Psoas muscle (tissue), 7 donors: ENCODE measurements at regions not wholly inside any gene's neighbourhood (a gene's known extent, or its start where the extent isn't known, plus 50 kb on each side); places are given as distances from the start of the nearest gene placed in this dataset.

ENCODE experiments used
- ATAC-seq, 4 donors: fragments of 200-7000 bp; cut with Tn5 transposase; one replicate each; pipeline ENCODE4 v1.9.1; 2020; ENCODE audit warnings: moderate library complexity in 3 of 4, mild to moderate bottlenecking in 2 of 4
- DNase-seq, 2 donors: peaks; one replicate each; pipeline ENCODE4 v3.0.0-alpha.2; 2020
- H3K27ac ChIP-seq: fragments of 200-600 bp; one replicate; pipeline ENCODE4 v1.8.0; 2022
- H3K27me3 ChIP-seq, 3 donors: fragments of 200-600 bp in 1 of 3; one replicate each; pipeline versions ENCODE4 v1.6.1 to v1.8.0; 2013 to 2022; ENCODE audit warnings: low read length in 2 of 3, mild to moderate bottlenecking in 2 of 3, moderate library complexity in 1 of 3; ENCODE audit not compliant: insufficient read depth in 3 of 3
- H3K36me3 ChIP-seq, 2 donors: fragments of 200-600 bp in 1 of 2; one replicate each; pipeline versions ENCODE4 v1.6.1 to v1.8.0; 2013 to 2022; ENCODE audit warnings: low read depth in 1 of 2, mild to moderate bottlenecking in 1 of 2, moderate library complexity in 1 of 2; ENCODE audit not compliant: insufficient read depth in 1 of 2
- H3K4me1 ChIP-seq: fragments of 200-600 bp; one replicate; pipeline ENCODE4 v1.8.0; 2022
- H3K4me3 ChIP-seq: fragments of 200-600 bp; one replicate; pipeline ENCODE4 v1.8.0; 2022; ENCODE audit warnings: mild to moderate bottlenecking
- H3K9me3 ChIP-seq: fragments of 200-600 bp; one replicate; pipeline ENCODE4 v1.8.0; 2022
- CTCF ChIP-seq: fragments of 200-600 bp; IDR thresholded peaks from one replicate; pipeline ENCODE4 v1.8.0; 2022; ENCODE audit warnings: antibody characterized with exemption
- WGBS, 3 donors: extraction: QIAGEN DNeasy Blood & Tissue Kit; methylation state at CpG; one replicate each; pipeline versions ENCODE4 v1.1.6 to v1.1.7; 2013; 5-methylcytosine and 5-hydroxymethylcytosine counted together
- intact Hi-C, 2 donors: fragments of 100-400 bp; cut with DNase I; formaldehyde crosslinking; loops; one replicate each; pipeline versions ENCODE4 v1.11.0 to v1.14.2; 2022
- donor health status: healthy with polysubstance abuse.
- donor health status: DM: no; HTN: no; CAD: no; lungs with moderate emphysema.
- donor health status: Bipolar disorder and iron deficiency.
- donor health status: healthy.
- donor health status: DM: yes; HTN: yes; CAD: no.
- donor health status: DM: no; HTN: no; CAD: no.
- donor health status: DM: yes; HTN: yes; CAD: no.

DNA sequence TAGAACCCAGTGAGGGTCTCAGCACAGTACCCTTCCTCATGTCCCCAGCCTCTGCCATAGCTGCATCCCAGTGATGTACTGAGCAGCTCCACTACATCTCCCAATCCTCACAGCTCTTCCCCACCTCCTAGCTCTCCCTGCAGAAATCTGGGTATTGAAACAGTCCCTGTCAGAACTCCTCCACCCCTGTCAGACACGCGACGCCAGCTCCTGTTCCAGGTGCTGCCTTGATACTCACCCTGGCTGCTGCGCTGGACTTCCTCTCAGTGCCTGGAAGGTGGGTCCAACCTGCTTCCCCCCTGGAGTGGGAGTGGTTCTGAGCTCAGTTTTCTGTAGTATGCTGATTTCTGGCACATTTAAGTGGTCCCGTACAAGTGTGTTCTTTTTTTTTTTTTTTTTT is 160.9 kb upstream of the SLCO3A1 start:
- no peaks in the 10 kb centered on the region for H3K36me3 ChIP-seq
- H3K4me1 ChIP-seq: no peaks in the 10 kb centered on the region
- no peak for DNase-seq
- intact Hi-C loops: no loop called here
- ATAC-seq: no peak
- TF ChIP-seq CTCF: no peak
- WGBS, 3 donors: 85 to 92% (median 88%) methylated on average over 5 of the region's 5 CpGs
- H3K4me3 ChIP-seq: no peak overlapping the region
- H3K27me3 ChIP-seq: no peaks in the 10 kb centered on the region
- H3K9me3 ChIP-seq: no peaks in the 10 kb centered on the region
- H3K27ac ChIP-seq: no peak overlapping the region

DNA sequence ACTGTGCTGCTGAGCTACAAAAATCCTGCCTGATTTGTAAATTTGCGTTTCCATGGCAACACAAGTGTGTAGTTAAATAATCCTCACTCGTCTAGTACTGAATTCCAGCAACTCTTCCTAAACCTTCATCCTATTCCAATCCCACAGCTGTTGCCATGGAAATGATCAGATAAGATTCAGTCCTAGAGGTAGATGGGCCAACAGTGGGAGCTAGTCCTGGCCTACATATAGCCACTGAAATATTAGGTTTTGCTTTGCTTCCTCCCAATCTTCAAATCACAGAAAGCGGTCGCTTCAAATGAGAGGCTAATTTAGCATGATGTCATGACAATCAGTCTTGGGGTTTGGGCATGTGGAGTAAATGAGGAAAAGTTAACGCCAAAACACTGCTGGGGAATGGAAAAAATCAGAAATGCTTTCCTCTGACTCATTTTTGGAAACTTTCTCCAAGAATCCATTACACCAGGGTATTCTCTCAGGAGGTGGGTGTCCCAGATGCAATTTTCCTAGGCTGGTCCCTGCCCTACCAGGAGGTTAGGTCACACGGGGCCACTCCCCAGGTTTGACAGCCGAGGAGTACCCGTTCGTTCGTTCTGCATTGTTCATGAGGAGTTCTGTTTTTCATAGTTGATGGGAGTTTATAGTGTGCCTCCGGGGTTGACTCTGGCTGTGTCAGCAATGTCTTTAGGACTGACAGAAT is 159.2 kb upstream of the SLCO3A1 start:
- no peaks in the 10 kb centered on the region for H3K4me1 ChIP-seq
- intact Hi-C loops: no loop called here
- 36 to 50% (median 42%) methylated on average over 11 of the region's 11 CpGs for WGBS, 3 donors
- DNase-seq (peak; percentile 51 to 79), ATAC-seq (peak; percentile 49 to 84 (median 70))
- no peak for TF ChIP-seq CTCF
- no peaks in the 10 kb centered on the region for H3K36me3 ChIP-seq
- H3K9me3 ChIP-seq: no peaks in the 10 kb centered on the region
- peaks cover 0 to 2% (median 0%) of the 10 kb centered on the region in 3 donors for H3K27me3 ChIP-seq
- H3K4me3 ChIP-seq: peak overlapping the region; percentile 42
- peak overlapping the region; percentile 74 for H3K27ac ChIP-seq

DNA sequence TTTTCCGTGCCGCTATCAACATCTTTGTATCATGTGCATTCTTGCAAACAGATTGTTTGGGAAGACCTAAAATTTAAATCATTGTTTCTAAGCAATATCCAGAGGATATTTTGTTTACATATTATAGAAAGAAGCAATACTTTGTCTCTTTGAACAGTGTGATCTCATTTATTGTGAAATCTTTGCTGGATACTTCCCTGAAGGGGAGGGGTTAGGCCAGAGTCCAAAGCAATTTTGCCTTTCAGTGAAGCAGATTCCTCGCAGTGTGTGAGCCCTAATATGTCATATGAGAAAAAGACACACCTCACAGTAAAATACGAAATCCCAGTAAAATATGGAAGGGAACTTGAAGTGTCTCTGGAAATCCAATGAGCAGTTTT is 158.7 kb upstream of the SLCO3A1 start:
- WGBS, 3 donors: 49 to 58% (median 57%) methylated on average over 4 of the region's 4 CpGs
- Histone ChIP-seq H3K27me3 (peaks cover 0 to 6% (median 0%) of the 10 kb centered on the region in 3 donors), H3K36me3 (no peaks in the 10 kb centered on the region), H3K27ac (peak overlapping the region; percentile 74), H3K9me3 (no peaks in the 10 kb centered on the region), H3K4me3 (peak overlapping the region; percentile 42), H3K4me1 (no peaks in the 10 kb centered on the region)
- no peak for TF ChIP-seq CTCF
- peak; percentile 69 to 94 (median 79) for ATAC-seq
- intact Hi-C loops: no loop called here
- peak; percentile 46 to 60 for DNase-seq

DNA sequence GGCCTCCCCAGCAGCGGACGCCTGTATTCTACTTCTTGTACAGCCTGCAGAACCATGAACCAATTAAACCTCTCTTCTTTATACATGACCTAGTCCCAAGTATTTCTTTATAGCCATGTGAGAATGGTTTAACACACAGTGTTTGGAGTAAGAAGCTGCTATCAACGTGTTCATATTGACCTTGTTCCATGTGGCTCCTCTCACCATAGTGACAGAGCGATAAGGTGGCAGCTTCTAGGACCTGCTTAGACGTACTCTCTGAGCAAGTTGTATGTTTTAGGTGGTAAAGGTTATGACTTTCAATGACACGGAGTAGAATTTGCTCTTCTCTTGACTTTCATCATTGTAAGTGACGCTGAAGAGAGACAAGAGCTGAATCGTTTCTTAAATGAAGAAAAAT is 157.7 kb upstream of the SLCO3A1 start:
- H3K27me3 ChIP-seq: peaks cover 0 to 6% (median 0%) of the 10 kb centered on the region in 3 donors
- no peak overlapping the region for H3K4me3 ChIP-seq
- intact Hi-C loops: no loop called here
- 91 to 95% (median 94%) methylated on average over 8 of the region's 8 CpGs for WGBS, 3 donors
- H3K36me3 ChIP-seq: no peaks in the 10 kb centered on the region
- ATAC-seq: no peak
- TF ChIP-seq CTCF: no peak
- no peak overlapping the region for H3K27ac ChIP-seq
- no peak for DNase-seq
- no peaks in the 10 kb centered on the region for H3K9me3 ChIP-seq
- H3K4me1 ChIP-seq: no peaks in the 10 kb centered on the region

DNA sequence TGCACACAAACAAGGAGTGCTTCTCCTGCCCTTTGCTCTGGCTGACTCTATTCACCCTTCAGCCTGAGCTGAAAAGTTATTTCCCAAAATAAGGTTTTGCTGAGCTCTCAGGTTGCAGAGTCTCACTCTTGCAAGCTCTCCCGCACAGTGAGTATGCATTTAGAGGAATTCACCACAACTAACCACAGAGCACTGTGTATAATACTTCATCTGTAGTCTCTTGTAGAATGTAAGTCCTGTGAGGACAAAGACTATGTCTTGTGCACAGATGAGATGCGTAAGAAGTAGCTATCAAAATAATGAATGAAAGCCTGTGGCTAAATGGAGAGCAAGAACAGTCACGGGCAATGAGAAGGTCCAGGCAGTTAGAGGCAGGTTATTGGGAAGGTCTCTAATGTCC is 156.5 kb upstream of the SLCO3A1 start:
- H3K4me1 ChIP-seq: no peaks in the 10 kb centered on the region
- H3K27ac ChIP-seq: no peak overlapping the region
- intact Hi-C loops: no loop called here
- no peak overlapping the region for H3K4me3 ChIP-seq
- no peak for DNase-seq
- TF ChIP-seq CTCF: no peak
- ATAC-seq: no peak
- no peaks in the 10 kb centered on the region for H3K9me3 ChIP-seq
- WGBS, 3 donors: 82 to 86% (median 83%) methylated on average over 3 of the region's 3 CpGs
- H3K36me3 ChIP-seq: no peaks in the 10 kb centered on the region
- peaks cover 0 to 6% (median 0%) of the 10 kb centered on the region in 3 donors for H3K27me3 ChIP-seq
